Activated naive CD4-positive, alpha-beta T cell treated with anti-CD3 and anti-CD28 coated beads, Interleukin-2, amount 50 U/mL, for 16 hours (primary cell): ENCODE measurements at regions not wholly inside any gene's neighbourhood (a gene's known extent, or its start where the extent isn't known, plus 50 kb on each side); places are given as distances from the start of the nearest gene placed in this dataset.
"Not testable (repeated sequence)": the region's sequence is repeated elsewhere in the genome, so short reads cannot be mapped to it uniquely, and the experiment has no call there.

Experiments used
- DNase-seq: peaks from one replicate; pipeline ENCODE4 v3.0.0-alpha.2; 2020

GRCh38 chr12:9364224-9365176 lies 156.3 kb upstream of the PZP start:
- DNase-seq, result no peak

GRCh38 chr12:9363145-9363544 lies 154.9 kb upstream of the PZP start:
- no peak for DNase-seq

GRCh38 chr12:9361879-9362326 lies 153.7 kb upstream of the PZP start:
- no peak for DNase-seq

GRCh38 chr12:9354009-9354754 lies 146.0 kb upstream of the PZP start:
- not testable (repeated sequence) for DNase-seq

GRCh38 chr12:9351136-9351535 lies 142.9 kb upstream of the PZP start:
- no peak for DNase-seq

GRCh38 chr12:9349888-9350885 lies 142.0 kb upstream of the PZP start:
- no peak for DNase-seq

GRCh38 chr12:9348906-9349518 lies 140.8 kb upstream of the PZP start:
- no peak for DNase-seq

GRCh38 chr12:9347328-9348127 lies 139.3 kb upstream of the PZP start:
- DNase-seq, result no peak

GRCh38 chr12:9346866-9347327 lies 138.7 kb upstream of the PZP start:
- no peak for DNase-seq

- no peak for DNase-seq
These were observed 137.0 kb upstream of the PZP start for GRCh38 chr12:9345171-9345570.

- DNase-seq, result no peak
These were observed 136.3 kb upstream of the PZP start for GRCh38 chr12:9344541-9344940.

GRCh38 chr12:9343731-9344130 lies 135.5 kb upstream of the PZP start:
- DNase-seq, result no peak

GRCh38 chr12:9342614-9343353 lies 134.6 kb upstream of the PZP start:
- no peak for DNase-seq

- DNase-seq, result no peak
These were observed 133.0 kb upstream of the PZP start for GRCh38 chr12:9341260-9341585.

- no peak for DNase-seq
These were observed 132.4 kb upstream of the PZP start for GRCh38 chr12:9340422-9341259.

GRCh38 chr12:9337656-9338055 lies 129.5 kb upstream of the PZP start:
- DNase-seq, result no peak

- DNase-seq, result not testable (repeated sequence)
These were observed 128.3 kb upstream of the PZP start for GRCh38 chr12:9336375-9337011.

GRCh38 chr12:9335867-9336266 lies 127.7 kb upstream of the PZP start:
- no peak for DNase-seq

- DNase-seq, result no peak
These were observed 126.8 kb upstream of the PZP start for GRCh38 chr12:9334964-9335363.
